ENCODE measurements at regions not wholly inside any gene's neighbourhood (a gene's known extent, or its start where the extent isn't known, plus 50 kb on each side); places are given as distances from the start of the nearest gene placed in this dataset.

GRCh38 chr6:145475794-145476396 lies 259.4 kb downstream of the EPM2A start:
- TF ChIP-seq CTCF (IDR thresholded peaks at IDR 0.05) (no peak), EZH2 (IDR thresholded peaks at IDR 0.05; ENCODE audit: borderline replicate concordance, insufficient read depth, low read depth, low read length, poor library complexity, severe bottlenecking) (no peak)
